Middle frontal gyrus (tissue), 1 donor: ENCODE measurements at regions not wholly inside any gene's neighbourhood (a gene's known extent, or its start where the extent isn't known, plus 50 kb on each side); places are given as distances from the start of the nearest gene placed in this dataset.
"Not testable (repeated sequence)": the region's sequence is repeated elsewhere in the genome, so short reads cannot be mapped to it uniquely, and the experiment has no call there.

ENCODE experiments used
- DNase-seq: peaks from one replicate; pipeline ENCODE4 v3.0.0-alpha.2; 2015; ENCODE audit warnings: low spot score; ENCODE audit errors: extremely low spot score

DNA sequence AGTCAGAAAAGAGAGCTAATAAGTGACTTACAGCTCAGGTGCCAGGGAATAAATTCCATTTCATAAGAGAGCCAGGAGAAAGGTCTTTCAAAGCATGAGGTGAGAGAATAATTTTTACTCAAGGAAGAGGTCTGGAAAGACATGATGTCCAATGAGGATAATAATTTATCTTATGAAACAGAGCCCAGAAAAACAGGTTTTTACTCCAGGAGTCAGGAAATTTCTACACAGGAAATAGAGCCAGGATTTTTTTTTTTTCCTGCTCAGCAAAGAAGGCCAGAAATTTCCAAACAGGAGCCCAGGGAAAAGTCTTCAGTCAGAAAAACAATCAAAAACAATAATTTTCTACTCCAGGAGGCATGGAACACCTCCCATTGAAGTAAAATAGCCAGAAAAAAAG lies 1185.7 kb upstream of the TSPY4 start:
- DNase-seq = no peak

DNA sequence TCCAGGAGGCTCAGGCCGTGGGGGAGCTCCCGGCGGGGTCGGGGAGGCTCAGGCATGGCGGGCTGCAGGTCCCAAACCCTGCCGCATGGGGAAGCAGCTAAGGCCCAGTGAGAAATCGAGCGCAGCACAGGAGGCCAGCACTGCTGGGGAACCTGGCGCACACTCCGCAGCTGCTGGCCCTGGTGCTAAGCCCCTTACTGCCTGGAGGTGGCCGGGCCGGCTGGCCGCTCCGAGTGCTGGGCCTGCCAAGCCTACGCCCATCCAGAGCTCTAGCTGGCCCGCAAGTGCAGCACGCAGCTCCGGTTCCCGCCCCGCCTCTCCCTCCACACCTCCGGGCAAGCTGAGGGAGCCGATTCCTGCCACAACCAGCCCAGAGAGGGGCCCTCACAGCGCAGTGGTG lies 1208.7 kb upstream of the TSPY4 start:
- no peak for DNase-seq

DNA sequence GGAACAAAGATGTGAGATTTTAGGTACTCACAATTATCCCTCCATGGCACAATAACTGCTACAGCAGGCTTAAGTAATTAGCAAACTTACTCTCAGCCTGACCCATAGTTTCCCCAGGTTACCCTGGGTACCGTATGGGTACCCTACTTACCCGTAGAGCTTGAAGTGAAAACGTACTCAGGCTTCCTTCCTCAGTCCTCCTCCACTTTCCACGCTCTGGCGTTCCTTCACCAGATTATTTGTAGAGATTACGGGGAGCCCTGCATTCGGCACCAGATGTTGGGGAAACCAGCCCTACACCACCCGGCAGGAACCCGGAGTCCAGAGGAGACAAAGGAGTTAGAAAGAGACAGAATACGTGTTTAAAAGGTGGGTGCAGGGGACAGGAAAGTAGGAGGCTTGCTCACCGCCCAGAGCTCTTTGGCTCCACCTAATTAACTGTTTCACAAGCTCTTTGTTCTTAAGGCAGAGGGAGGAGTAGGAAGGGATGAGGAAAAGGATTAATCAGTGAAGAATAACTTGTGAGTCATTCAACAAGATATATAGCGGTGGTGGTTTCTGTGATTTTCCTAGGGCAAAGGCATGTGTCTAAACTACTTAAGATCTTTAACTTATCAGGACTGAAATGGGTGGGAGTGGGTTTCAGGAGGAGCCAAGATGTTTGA lies 1211.2 kb upstream of the TSPY4 start:
- no peak for DNase-seq

- DNase-seq = no peak
Measured at GRCh38 chrY:8121825-8122224, 1210.3 kb upstream of the AMELY start.

GRCh38 chrY:8094429-8094828 lies 1182.9 kb upstream of the AMELY start:
- no peak for DNase-seq

- DNase-seq = no peak
Measured at GRCh38 chrY:8092926-8093325, 1181.4 kb upstream of the AMELY start.

- no peak for DNase-seq
Measured at GRCh38 chrY:8085925-8086324, 1174.4 kb upstream of the AMELY start.

GRCh38 chrY:8084192-8084591 lies 1172.6 kb upstream of the AMELY start:
- no peak for DNase-seq

DNA sequence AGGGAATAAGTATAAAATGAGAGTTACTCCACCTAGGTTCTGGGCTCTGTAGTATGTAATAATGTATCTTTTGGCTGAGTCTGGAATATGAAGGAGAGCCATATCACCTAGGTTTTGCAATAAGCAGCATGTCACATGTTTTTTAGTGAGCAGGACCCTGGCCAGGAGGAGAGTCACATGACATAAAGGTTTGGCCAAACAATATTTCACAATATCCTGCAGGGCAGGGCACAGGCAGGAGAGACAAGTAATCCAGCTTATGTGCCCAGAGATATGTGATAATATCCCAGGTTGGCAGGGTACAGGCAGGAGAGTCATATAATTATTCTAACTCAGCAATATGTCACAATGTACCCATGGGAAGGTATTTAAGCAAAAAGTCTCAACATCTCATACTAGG lies 1169.6 kb upstream of the AMELY start:
- no peak for DNase-seq

DNA sequence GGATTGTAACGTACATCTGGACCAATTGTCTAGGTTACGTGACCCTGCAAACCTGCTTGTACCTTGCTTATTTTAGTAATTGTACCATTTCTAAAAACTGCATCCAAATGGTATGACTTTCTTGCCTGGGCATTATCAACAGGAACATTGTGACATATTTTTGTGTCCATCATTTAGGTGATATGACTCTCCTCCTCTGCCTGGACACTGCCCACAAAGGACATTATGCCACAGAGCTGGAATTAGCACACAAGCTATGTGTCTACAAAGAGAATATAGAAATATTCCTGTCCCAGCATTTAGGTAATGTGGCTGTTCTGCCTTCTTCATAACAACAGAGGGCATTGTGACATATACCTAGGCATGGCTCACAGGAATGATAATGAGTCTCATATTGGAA lies 1153.7 kb upstream of the AMELY start:
- no peak for DNase-seq

GRCh38 chrY:8064500-8064899 lies 1152.9 kb upstream of the AMELY start:
- DNase-seq = no peak

DNA sequence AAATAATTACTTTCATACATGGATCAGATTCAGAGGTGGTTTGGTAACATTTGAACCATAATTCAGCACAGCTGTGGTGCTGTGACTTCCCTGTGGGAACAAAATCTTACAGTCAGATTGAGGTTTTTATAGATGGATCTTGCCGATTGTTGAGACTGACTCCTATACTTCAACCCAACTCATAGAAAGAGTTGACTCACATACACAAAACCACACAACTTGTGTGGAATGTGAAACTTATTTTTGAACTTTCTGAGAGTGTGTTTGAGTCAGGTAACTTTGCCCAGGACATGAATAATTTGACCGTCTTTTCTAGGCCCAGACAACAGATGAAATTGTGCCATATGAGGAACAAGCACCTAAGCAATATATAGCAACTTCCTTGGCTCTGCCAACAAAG lies 1152.4 kb upstream of the AMELY start:
- no peak for DNase-seq

DNA sequence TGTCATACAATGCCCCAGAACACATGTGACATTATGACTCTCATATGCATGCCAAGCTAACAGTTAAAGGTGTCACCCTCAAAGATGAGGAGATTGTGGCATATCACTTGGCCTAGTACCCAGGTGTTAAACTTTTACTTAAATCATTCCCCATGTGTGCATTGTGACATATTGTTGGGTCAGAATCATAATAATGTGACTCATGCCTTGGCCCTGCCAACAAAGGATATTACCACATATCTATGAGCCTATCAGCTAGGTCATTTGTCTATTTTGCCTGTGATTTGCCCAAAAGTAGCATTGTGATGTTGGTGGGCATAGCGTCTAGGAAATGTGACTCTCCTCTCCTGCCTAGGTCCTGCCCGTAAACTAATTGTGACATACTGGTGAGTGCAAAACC lies 1147.1 kb upstream of the AMELY start:
- DNase-seq = no peak

DNA sequence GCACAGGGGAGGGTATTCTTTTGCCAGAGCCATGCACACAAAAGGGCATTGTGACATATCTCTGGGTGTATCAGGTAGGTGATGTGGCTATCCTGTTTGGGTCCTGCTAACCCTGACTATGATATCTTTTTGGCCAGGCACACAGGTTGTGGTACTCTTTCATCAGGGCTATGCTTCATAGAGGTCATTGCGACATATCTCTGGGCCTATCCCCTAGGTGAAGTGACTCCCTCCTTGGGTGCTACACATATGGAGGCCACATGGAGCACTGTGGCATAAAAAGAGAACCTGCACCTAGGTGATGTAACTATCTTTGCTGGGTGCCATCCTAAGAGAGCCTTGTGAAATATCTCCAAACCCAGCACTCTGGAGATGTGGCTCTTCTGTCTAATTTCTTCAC lies 1139.8 kb upstream of the AMELY start:
- DNase-seq = no peak

GRCh38 chrY:8041238-8041637 lies 1129.7 kb upstream of the AMELY start:
- no peak for DNase-seq

DNA sequence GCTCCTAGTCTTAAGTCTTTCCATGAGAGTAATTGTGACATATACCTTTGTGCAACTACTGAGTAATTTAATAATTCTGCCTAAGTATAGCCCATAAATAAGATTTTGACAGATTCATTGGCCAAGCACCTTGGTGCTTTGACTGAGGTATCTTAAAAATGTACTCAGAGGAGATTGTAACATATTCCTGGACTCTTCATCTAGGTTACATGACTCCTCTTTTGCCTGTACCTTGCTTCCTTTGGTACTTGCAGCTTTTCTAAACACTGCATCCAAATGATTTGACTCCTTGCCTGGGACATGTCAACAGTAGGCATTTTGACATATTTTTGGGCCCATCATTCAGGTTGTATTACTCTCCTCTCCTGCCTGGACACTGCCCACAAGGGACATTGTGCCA lies 1125.0 kb upstream of the AMELY start:
- no peak for DNase-seq

GRCh38 chrY:8035653-8036052 lies 1124.1 kb upstream of the AMELY start:
- no peak for DNase-seq

GRCh38 chrY:8034673-8035072 lies 1123.1 kb upstream of the AMELY start:
- DNase-seq = no peak

DNA sequence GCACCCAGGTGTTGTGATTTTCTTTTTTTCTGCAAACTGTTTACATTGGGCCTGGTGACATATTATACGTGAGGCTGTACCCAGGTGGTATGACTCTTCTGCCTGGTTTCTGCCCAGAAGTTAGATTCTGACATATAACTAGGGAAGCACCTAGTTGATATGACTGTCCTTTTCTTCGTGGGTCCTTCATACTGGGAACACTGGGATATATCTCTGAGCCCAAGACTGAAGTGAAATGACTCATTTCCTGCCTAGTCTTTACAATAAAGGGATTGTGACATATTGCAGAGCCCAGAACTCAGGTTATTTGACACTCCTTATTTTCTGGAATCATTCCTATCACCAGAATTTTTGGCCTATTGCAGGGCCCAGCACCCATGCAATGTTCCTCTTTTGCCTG lies 1121.6 kb upstream of the AMELY start:
- DNase-seq = no peak

DNA sequence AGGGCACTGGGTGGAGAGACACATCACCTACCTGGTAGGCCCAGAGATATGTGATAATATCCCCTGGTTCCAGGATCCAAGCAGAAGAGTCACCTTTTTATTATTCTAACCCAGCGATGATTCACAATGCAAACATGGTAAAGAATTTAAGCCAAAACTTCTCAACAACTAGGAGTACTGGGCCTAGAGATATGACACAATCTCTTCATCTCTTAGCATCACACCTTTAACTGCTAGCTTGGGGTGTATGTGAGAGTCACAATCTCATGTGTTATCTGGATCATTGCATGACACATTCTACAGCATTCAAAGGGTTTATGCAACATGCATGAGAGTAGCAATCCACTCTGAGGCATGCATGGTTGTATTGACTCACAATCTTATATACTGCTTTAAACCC lies 1109.0 kb upstream of the AMELY start:
- no peak for DNase-seq

DNA sequence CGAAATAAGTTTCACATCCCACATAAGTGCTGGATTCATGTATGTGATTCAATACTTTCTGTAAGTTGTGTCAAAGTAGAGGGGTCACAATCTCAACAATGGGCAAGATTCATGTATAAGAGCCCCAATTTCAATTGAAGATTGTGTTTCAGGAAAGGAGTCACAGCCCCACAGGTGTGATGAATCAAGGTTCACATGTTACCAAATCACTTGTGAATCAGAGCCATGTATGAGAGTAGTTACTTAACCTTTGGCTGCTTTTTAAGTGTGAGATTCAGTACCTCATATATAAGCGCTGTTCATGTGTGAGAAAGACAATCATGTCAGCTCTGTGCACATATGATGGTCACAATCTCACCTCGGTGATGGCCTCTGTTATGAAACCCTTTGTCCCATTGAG lies 1100.0 kb upstream of the AMELY start:
- no peak for DNase-seq

GRCh38 chrY:8004196-8004595 lies 1092.6 kb upstream of the AMELY start:
- DNase-seq = no peak

- DNase-seq = no peak
Measured at GRCh38 chrY:7996726-7997125, 1085.2 kb upstream of the AMELY start.

- DNase-seq = not testable (repeated sequence)
Measured at GRCh38 chrY:7994781-7995180, 1083.2 kb upstream of the AMELY start.
